ENCODE measurements at regions not wholly inside any gene's neighbourhood (a gene's known extent, or its start where the extent isn't known, plus 50 kb on each side); places are given as distances from the start of the nearest gene placed in this dataset.

- no peak for DNase-seq (ENCODE audit: low read depth)
- TF ChIP-seq CTCF (conservative IDR thresholded peaks at IDR 0.05; ENCODE audit: control insufficient read depth, insufficient read depth, low read depth, low read length) = no peak
Observed at GRCh38 chr2:4354164-4354563, 650.8 kb downstream of the DCDC2C start.

GRCh38 chr2:4354678-4355077, 651.3 kb downstream of the DCDC2C start:
- no peak for TF ChIP-seq CTCF (conservative IDR thresholded peaks at IDR 0.05; ENCODE audit: control insufficient read depth, insufficient read depth, low read depth, low read length)
- DNase-seq (ENCODE audit: low read depth) = no peak
- H3K4me3 ChIP-seq (ENCODE audit: control insufficient read depth, low read depth, low read length) = no peak overlapping the region

More at GRCh38 chr2:4354164-4354563, 650.8 kb downstream of the DCDC2C start:
- H3K4me3 ChIP-seq (ENCODE audit: control insufficient read depth, low read depth, low read length) = no peak overlapping the region

- DNase-seq (ENCODE audit: low read depth) = no peak
- H3K4me3 ChIP-seq (ENCODE audit: control insufficient read depth, low read depth, low read length) = no peak overlapping the region
- TF ChIP-seq CTCF (conservative IDR thresholded peaks at IDR 0.05; ENCODE audit: control insufficient read depth, insufficient read depth, low read depth, low read length) = no peak
Observed at GRCh38 chr2:4356109-4356508, 652.7 kb downstream of the DCDC2C start.

GRCh38 chr2:4356541-4356940, 653.2 kb downstream of the DCDC2C start:
- TF ChIP-seq CTCF (conservative IDR thresholded peaks at IDR 0.05; ENCODE audit: control insufficient read depth, insufficient read depth, low read depth, low read length) = no peak

GRCh38 chr2:4357121-4357520, 653.7 kb downstream of the DCDC2C start:
- TF ChIP-seq CTCF (conservative IDR thresholded peaks at IDR 0.05; ENCODE audit: control insufficient read depth, insufficient read depth, low read depth, low read length) = no peak
- no peak overlapping the region for H3K4me3 ChIP-seq (ENCODE audit: control insufficient read depth, low read depth, low read length)
- no peak for DNase-seq (ENCODE audit: low read depth)

More at GRCh38 chr2:4356541-4356940, 653.2 kb downstream of the DCDC2C start:
- H3K4me3 ChIP-seq (ENCODE audit: control insufficient read depth, low read depth, low read length) = no peak overlapping the region
- DNase-seq (ENCODE audit: low read depth) = no peak

GRCh38 chr2:4358837-4359236, 655.5 kb downstream of the DCDC2C start:
- H3K4me3 ChIP-seq (ENCODE audit: control insufficient read depth, low read depth, low read length) = no peak overlapping the region
- DNase-seq (ENCODE audit: low read depth) = no peak
- TF ChIP-seq CTCF (conservative IDR thresholded peaks at IDR 0.05; ENCODE audit: control insufficient read depth, insufficient read depth, low read depth, low read length) = no peak

GRCh38 chr2:4368907-4369306, 665.5 kb downstream of the DCDC2C start:
- H3K4me3 ChIP-seq (ENCODE audit: control insufficient read depth, low read depth, low read length) = no peak overlapping the region
- DNase-seq (ENCODE audit: low read depth) = no peak
- TF ChIP-seq CTCF (conservative IDR thresholded peaks at IDR 0.05; ENCODE audit: control insufficient read depth, insufficient read depth, low read depth, low read length) = no peak
